C4-2B (cell line): ENCODE measurements at regions not wholly inside any gene's neighbourhood (a gene's known extent, or its start where the extent isn't known, plus 50 kb on each side); places are given as distances from the start of the nearest gene placed in this dataset.

Experiments used
- H3K27ac ChIP-seq: fragments of 450-650 bp; 2 replicates; pipeline ENCODE4 v1.5.1; 2017
- ZFX ChIP-seq: fragments of 450-650 bp; IDR thresholded peaks from 2 replicates; pipeline ENCODE4 v1.6.1; 2017
- TF ChIP-seq, protein P1 (sequence below): fragments of 450-650 bp; conservative IDR thresholded peaks from 2 replicates; pipeline ENCODE4 v1.5.1; 2017; ENCODE audit warnings: mild to moderate bottlenecking

DNA sequence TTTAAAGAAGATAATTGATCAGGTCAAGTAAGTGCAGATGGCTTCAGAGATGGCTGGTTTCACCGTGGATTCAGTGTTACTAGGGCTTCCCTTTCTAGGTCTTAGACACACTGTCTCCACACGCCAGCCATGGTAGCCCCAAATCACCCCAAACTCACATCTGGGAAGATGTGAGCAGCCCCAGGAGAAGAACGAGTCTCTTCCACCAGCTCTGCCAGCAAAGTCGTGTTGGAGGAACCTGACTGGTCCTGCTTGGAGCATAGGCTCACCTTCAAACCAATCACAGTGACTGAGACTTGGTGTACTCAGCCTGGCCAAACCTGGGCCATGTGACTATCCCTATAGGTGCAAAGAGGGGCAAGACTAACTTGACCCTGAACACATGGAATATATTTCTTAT, 296.7 kb downstream of the RPLP1 start:
- TF ChIP-seq, protein P1, sequence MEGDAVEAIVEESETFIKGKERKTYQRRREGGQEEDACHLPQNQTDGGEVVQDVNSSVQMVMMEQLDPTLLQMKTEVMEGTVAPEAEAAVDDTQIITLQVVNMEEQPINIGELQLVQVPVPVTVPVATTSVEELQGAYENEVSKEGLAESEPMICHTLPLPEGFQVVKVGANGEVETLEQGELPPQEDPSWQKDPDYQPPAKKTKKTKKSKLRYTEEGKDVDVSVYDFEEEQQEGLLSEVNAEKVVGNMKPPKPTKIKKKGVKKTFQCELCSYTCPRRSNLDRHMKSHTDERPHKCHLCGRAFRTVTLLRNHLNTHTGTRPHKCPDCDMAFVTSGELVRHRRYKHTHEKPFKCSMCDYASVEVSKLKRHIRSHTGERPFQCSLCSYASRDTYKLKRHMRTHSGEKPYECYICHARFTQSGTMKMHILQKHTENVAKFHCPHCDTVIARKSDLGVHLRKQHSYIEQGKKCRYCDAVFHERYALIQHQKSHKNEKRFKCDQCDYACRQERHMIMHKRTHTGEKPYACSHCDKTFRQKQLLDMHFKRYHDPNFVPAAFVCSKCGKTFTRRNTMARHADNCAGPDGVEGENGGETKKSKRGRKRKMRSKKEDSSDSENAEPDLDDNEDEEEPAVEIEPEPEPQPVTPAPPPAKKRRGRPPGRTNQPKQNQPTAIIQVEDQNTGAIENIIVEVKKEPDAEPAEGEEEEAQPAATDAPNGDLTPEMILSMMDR, result no peak
- TF ChIP-seq ZFX, result no peak
- H3K27ac ChIP-seq, result no peak overlapping the region

GRCh38 chr15:69749797-69750196, 297.2 kb downstream of the RPLP1 start:
- TF ChIP-seq, protein P1, result peak; percentile 46
- TF ChIP-seq ZFX, result no peak

DNA sequence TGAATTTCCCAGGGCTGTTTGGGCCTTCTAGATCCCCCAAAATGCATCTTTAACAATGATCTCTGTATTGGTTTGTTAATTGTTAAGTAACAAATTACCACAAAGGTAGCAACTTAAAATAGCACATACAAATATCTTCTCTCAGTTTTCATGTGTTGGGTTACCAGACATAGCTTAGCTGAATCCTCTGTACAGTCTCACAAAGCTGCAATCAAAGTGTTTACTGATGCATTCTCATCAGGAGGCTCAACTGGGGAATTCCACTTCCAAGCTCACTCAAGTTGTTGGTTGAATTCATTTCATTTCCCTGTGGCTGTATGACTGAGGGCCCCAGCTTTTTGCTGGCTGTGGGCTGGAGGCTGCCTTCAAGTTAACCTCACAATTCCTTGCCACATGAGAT, 297.6 kb downstream of the RPLP1 start:
- no peak overlapping the region for H3K27ac ChIP-seq
- TF ChIP-seq, protein P1, result no peak
- no peak for TF ChIP-seq ZFX

More at GRCh38 chr15:69749797-69750196, 297.2 kb downstream of the RPLP1 start:
- no peak overlapping the region for H3K27ac ChIP-seq

DNA sequence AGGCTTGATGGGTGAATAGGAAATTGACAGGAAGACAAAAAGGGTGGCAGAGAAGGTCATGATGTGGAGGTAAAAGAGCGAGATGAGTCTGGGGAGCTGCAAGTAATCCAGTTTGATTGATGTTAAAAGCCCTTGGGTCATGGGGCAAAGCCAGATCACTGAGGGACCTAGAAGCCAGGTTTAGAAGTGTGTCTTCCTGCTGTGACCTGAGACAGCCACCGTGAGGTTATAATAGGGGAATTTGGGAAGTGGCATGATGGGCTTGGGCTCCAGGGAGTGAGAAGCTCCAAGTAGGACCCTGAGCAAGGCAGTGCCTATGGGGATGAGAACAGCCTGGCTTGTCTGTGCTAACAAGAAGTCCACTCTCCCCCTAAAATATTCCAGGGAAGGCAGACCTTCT, 298.5 kb downstream of the RPLP1 start:
- no peak overlapping the region for H3K27ac ChIP-seq
- TF ChIP-seq, protein P1, result no peak
- TF ChIP-seq ZFX, result no peak

- H3K27ac ChIP-seq, result no peak overlapping the region
- TF ChIP-seq ZFX, result no peak
- TF ChIP-seq, protein P1, result no peak
Observed at GRCh38 chr15:69751566-69751965, 298.9 kb downstream of the RPLP1 start.

GRCh38 chr15:69753867-69754266, 301.2 kb downstream of the RPLP1 start:
- no peak for TF ChIP-seq ZFX
- TF ChIP-seq, protein P1, result no peak
- H3K27ac ChIP-seq, result no peak overlapping the region

- TF ChIP-seq, protein P1, result no peak
- no peak for TF ChIP-seq ZFX
- H3K27ac ChIP-seq, result no peak overlapping the region
Observed at GRCh38 chr15:69754313-69754712, 301.7 kb downstream of the RPLP1 start.
